Aorta (tissue), 5 donors: ENCODE measurements at regions not wholly inside any gene's neighbourhood (a gene's known extent, or its start where the extent isn't known, plus 50 kb on each side); places are given as distances from the start of the nearest gene placed in this dataset.
"Not testable (repeated sequence)": the region's sequence is repeated elsewhere in the genome, so short reads cannot be mapped to it uniquely, and the experiment has no call there.

ENCODE experiments used
- ATAC-seq: fragments of 200-7000 bp; cut with Tn5 transposase; one replicate; pipeline ENCODE4 v1.9.1; 2022; ENCODE audit warnings: moderate library complexity; ENCODE audit not compliant: low FRiP score
- DNase-seq, 2 donors: peaks; one replicate each; pipeline ENCODE4 v3.0.0-alpha.2; 2020
- H3K27ac ChIP-seq, 2 donors: one replicate each; pipeline ENCODE4 v1.5.1; 2013; ENCODE audit warnings: low read length in 2 of 2, mild to moderate bottlenecking in 2 of 2, moderate library complexity in 2 of 2, control low read depth in 1 of 2, inconsistent platforms in 1 of 2, low read depth in 1 of 2
- H3K27me3 ChIP-seq, 2 donors: one replicate each; pipeline ENCODE4 v1.6.1; 2013; ENCODE audit warnings: control low read depth in 1 of 2, low read length in 1 of 2, mild to moderate bottlenecking in 1 of 2, moderate library complexity in 1 of 2; ENCODE audit not compliant: insufficient read depth in 2 of 2, control insufficient read depth in 1 of 2
- H3K36me3 ChIP-seq, 2 donors: one replicate each; pipeline ENCODE4 v1.6.1; 2013; ENCODE audit warnings: control low read depth in 1 of 2, low read length in 1 of 2, mild to moderate bottlenecking in 1 of 2; ENCODE audit not compliant: insufficient read depth in 2 of 2, control insufficient read depth in 1 of 2
- H3K4me1 ChIP-seq, 2 donors: one replicate each; pipeline ENCODE4 v1.6.1; 2013; ENCODE audit warnings: low read length in 2 of 2, control low read depth in 1 of 2, mild to moderate bottlenecking in 1 of 2, moderate library complexity in 1 of 2; ENCODE audit not compliant: insufficient read depth in 2 of 2, control insufficient read depth in 1 of 2
- H3K4me3 ChIP-seq, 2 donors: one replicate each; pipeline ENCODE4 v1.5.1; 2013; ENCODE audit warnings: low read length in 2 of 2, control low read depth in 1 of 2, mild to moderate bottlenecking in 1 of 2
- H3K9me3 ChIP-seq: one replicate; pipeline ENCODE4 v1.6.1; 2013; ENCODE audit warnings: mild to moderate bottlenecking, low read length; ENCODE audit not compliant: control insufficient read depth
- WGBS, 2 donors: extraction: QIAGEN DNeasy Blood & Tissue Kit; methylation state at CpG; one replicate each; pipeline ENCODE4 v1.1.7; 2013; 5-methylcytosine and 5-hydroxymethylcytosine counted together
- intact Hi-C, 2 donors: fragments of 100-400 bp; cut with DNase I; formaldehyde crosslinking; loops; one replicate each; pipeline versions ENCODE4 v1.14.2 to v1.15.0; 2022
- donor health status: healthy with polysubstance abuse.
- donor health status: Bipolar disorder and iron deficiency.
- donor health status: DM: no; HTN: no; CAD: no.
- donor health status: DM: no; HTN: no; CAD: no.
- donor health status: DM: yes; HTN: yes; CAD: no.

GRCh38 chr6:155832596-155832995 is 377.0 kb upstream of the NOX3 start:
- WGBS, 2 donors: 59 to 69% methylated on average over 4 of the region's 4 CpGs
- Histone ChIP-seq H3K27me3 (no peaks in the 10 kb centered on the region), H3K4me1 (no peaks in the 10 kb centered on the region), H3K4me3 (no peak overlapping the region), H3K9me3 (no peaks in the 10 kb centered on the region), H3K27ac (no peak overlapping the region), H3K36me3 (no peaks in the 10 kb centered on the region)
- DNase-seq: no peak
- no peak for ATAC-seq
- intact Hi-C loops: no loop called here

DNA sequence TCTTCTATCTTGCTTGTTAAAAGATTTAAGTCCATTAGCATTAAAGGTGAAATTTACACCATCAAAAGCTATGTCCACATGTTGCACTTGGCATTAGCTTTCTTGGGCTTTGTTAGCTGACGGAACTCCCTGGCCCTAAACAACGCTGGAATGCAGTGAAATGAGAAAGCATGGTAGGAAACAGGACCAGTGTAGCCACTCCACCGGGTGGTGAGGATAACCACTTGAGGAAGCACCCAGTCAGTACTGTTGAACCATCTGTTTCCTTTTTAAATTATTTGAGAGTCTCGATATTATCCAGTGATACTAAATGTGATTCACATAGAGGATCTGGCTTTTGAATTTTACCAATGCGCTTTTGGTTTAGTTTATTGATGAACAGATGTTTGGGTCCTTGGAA is 374.9 kb upstream of the NOX3 start:
- Histone ChIP-seq H3K4me3 (no peak overlapping the region), H3K27ac (no peak overlapping the region), H3K36me3 (no peaks in the 10 kb centered on the region), H3K27me3 (no peaks in the 10 kb centered on the region), H3K4me1 (peaks cover 0 to 2% of the 10 kb centered on the region in 2 donors), H3K9me3 (no peaks in the 10 kb centered on the region)
- intact Hi-C loops: no loop called here
- ATAC-seq (no peak), DNase-seq (no peak)
- WGBS, 2 donors: 89 to 93% methylated on average over 5 of the region's 5 CpGs

GRCh38 chr6:155829646-155830045 is 374.0 kb upstream of the NOX3 start:
- no peak overlapping the region for H3K27ac ChIP-seq
- H3K27me3 ChIP-seq: no peaks in the 10 kb centered on the region
- intact Hi-C loops: no loop called here
- no peak for ATAC-seq
- DNase-seq: no peak
- WGBS, 2 donors: 81 to 85% methylated on average over 2 of the region's 2 CpGs
- H3K9me3 ChIP-seq: no peaks in the 10 kb centered on the region
- no peak overlapping the region for H3K4me3 ChIP-seq
- peaks cover 0 to 2% of the 10 kb centered on the region in 2 donors for H3K4me1 ChIP-seq
- no peaks in the 10 kb centered on the region for H3K36me3 ChIP-seq

GRCh38 chr6:155828989-155829388 is 373.4 kb upstream of the NOX3 start:
- no peak for ATAC-seq

DNA sequence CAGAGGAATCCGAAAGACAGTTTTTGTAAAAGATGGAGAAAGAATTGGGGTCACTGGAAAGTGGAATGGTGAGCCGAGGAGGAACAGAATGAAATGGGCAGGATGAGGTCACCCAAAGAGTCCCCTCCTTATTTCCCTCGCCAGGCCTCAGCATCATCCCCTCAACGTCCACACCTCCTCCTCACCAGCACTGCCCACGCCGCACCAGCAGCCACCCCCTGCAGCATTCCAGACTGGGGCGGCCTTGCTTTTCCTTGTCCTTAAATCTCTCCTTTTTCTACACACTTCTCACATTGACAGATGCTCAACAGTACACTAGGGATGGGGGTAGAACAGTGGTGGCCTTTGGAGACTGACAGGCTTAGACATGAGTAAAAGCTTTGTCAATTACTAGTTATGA is 363.1 kb upstream of the NOX3 start:
- Histone ChIP-seq H3K27ac (no peak overlapping the region), H3K27me3 (no peaks in the 10 kb centered on the region), H3K4me3 (no peak overlapping the region), H3K4me1 (no peaks in the 10 kb centered on the region), H3K9me3 (no peaks in the 10 kb centered on the region), H3K36me3 (no peaks in the 10 kb centered on the region)
- ATAC-seq (no peak), DNase-seq (no peak)
- intact Hi-C loops: no loop called here
- WGBS, 2 donors: 75 to 87% methylated on average over 7 of the region's 7 CpGs

More at GRCh38 chr6:155828989-155829388, 373.4 kb upstream of the NOX3 start:
- H3K27me3 ChIP-seq: no peaks in the 10 kb centered on the region
- intact Hi-C loops: no loop called here
- WGBS, 2 donors: 53 to 66% methylated on average over 3 of the region's 3 CpGs
- no peak overlapping the region for H3K4me3 ChIP-seq
- H3K27ac ChIP-seq: no peak overlapping the region
- H3K4me1 ChIP-seq: peaks cover 0 to 2% of the 10 kb centered on the region in 2 donors
- H3K9me3 ChIP-seq: no peaks in the 10 kb centered on the region
- no peaks in the 10 kb centered on the region for H3K36me3 ChIP-seq
- no peak for DNase-seq

DNA sequence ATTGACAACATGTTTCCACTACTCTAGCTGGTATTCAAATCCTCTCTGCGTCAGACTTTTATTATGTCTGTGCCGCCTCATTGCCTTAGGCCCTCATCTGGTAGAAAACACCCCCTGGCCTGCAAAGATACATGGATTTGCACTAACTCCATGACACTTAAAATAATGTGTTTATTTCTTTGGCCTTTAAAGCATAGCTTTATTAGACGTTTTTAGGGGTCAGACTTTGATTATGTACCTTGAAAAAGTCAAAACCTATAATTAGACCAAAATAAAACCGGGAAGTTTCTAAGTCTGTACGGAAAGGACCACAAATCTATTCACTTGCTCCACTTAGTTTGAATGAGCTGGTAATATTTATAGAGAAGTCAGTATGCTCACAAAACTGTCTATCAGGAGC is 357.9 kb upstream of the NOX3 start:
- no peak overlapping the region for H3K4me3 ChIP-seq
- DNase-seq (no peak), ATAC-seq (no peak)
- no peaks in the 10 kb centered on the region for H3K36me3 ChIP-seq
- no peak overlapping the region for H3K27ac ChIP-seq
- H3K4me1 ChIP-seq: no peaks in the 10 kb centered on the region
- intact Hi-C loops: no loop called here
- 78 to 82% methylated on average over 5 of the region's 5 CpGs for WGBS, 2 donors
- no peaks in the 10 kb centered on the region for H3K9me3 ChIP-seq
- H3K27me3 ChIP-seq: no peaks in the 10 kb centered on the region

- Histone ChIP-seq H3K4me3 (no peak overlapping the region), H3K27ac (no peak overlapping the region), H3K27me3 (no peaks in the 10 kb centered on the region), H3K9me3 (no peaks in the 10 kb centered on the region), H3K4me1 (no peaks in the 10 kb centered on the region), H3K36me3 (no peaks in the 10 kb centered on the region)
- WGBS, 2 donors: 93% methylated on average over 6 of the region's 6 CpGs
- ATAC-seq (no peak), DNase-seq (no peak)
- intact Hi-C loops: no loop called here
Measured at GRCh38 chr6:155807243-155807642, 351.6 kb upstream of the NOX3 start.

GRCh38 chr6:155801046-155801445 is 345.4 kb upstream of the NOX3 start:
- Histone ChIP-seq H3K9me3 (no peaks in the 10 kb centered on the region), H3K4me1 (no peaks in the 10 kb centered on the region), H3K36me3 (no peaks in the 10 kb centered on the region), H3K27me3 (no peaks in the 10 kb centered on the region), H3K4me3 (no peak overlapping the region), H3K27ac (no peak overlapping the region)
- no peak for ATAC-seq
- no peak for DNase-seq
- 35 to 59% methylated on average over 1 of the region's 1 CpG for WGBS, 2 donors
- intact Hi-C loops: no loop called here

DNA sequence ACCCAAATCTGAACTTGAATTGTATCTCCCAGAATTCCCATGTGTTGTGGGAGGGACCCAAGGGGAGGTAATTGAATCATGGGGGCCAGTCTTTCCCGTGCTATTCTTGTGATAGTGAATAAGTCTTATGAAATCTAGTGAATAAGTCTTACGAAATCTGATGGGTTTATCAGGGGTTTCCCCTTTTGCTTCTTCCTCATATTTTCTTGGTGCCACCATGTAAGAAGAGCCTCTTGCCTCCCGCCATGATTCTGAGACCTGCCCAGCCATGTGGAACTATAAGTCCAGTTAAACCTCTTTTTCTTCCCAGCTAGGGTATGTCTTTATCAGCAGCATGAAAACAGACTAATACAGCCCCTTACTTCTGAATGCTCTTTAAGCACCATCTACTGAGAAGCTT is 343.2 kb upstream of the NOX3 start:
- H3K9me3 ChIP-seq, DNase-seq, H3K27ac ChIP-seq, ATAC-seq, H3K4me3 ChIP-seq, H3K4me1 ChIP-seq, H3K27me3 ChIP-seq, H3K36me3 ChIP-seq, intact Hi-C loops: not testable (repeated sequence)
- WGBS, 2 donors: 88 to 94% methylated on average over 3 of the region's 3 CpGs
